Liver (tissue), 8 donors: ENCODE measurements at regions not wholly inside any gene's neighbourhood (a gene's known extent, or its start where the extent isn't known, plus 50 kb on each side); places are given as distances from the start of the nearest gene placed in this dataset.

Experiments
- DNase-seq: peaks from one replicate; pipeline ENCODE4 v3.0.0-alpha.2; 2017; ENCODE audit warnings: low spot score
- H3K27ac ChIP-seq, 2 donors: one replicate each; pipeline ENCODE4 v1.7.0; 2013; ENCODE audit warnings: inconsistent platforms in 2 of 2, low read length in 2 of 2, control low read depth in 1 of 2, low read depth in 1 of 2, mild to moderate bottlenecking in 1 of 2
- H3K27me3 ChIP-seq, 4 donors: one replicate each; pipeline versions ENCODE4 v1.6.1 to v1.7.0; 2013; ENCODE audit warnings: low read length in 3 of 4, inconsistent platforms in 1 of 4, mild to moderate bottlenecking in 1 of 4, moderate library complexity in 1 of 4; ENCODE audit not compliant: control insufficient read depth in 4 of 4, insufficient read depth in 4 of 4
- H3K36me3 ChIP-seq, 4 donors: one replicate each; pipeline versions ENCODE4 v1.6.1 to v1.7.0; 2013; ENCODE audit warnings: low read length in 3 of 4, mild to moderate bottlenecking in 3 of 4, low read depth in 1 of 4, moderate library complexity in 1 of 4; ENCODE audit not compliant: control insufficient read depth in 4 of 4, insufficient read depth in 3 of 4
- H3K4me1 ChIP-seq, 4 donors: one replicate each; pipeline versions ENCODE4 v1.6.1 to v1.7.0; 2013; ENCODE audit warnings: low read length in 3 of 4, mild to moderate bottlenecking in 3 of 4, moderate library complexity in 1 of 4; ENCODE audit not compliant: control insufficient read depth in 4 of 4, insufficient read depth in 4 of 4
- H3K4me3 ChIP-seq, 3 donors: one replicate each; pipeline versions ENCODE4 v1.6.1 to v1.7.0; 2013; ENCODE audit warnings: low read length in 3 of 3, control low read depth in 1 of 3, low read depth in 1 of 3, mild to moderate bottlenecking in 1 of 3
- H3K9ac ChIP-seq, 2 donors: one replicate each; pipeline ENCODE4 v1.7.0; 2013; ENCODE audit warnings: low read length in 2 of 2, mild to moderate bottlenecking in 2 of 2, moderate library complexity in 2 of 2, control low read depth in 1 of 2, low read depth in 1 of 2
- H3K9me3 ChIP-seq, 4 donors: one replicate each; pipeline versions ENCODE4 v1.6.1 to v1.7.0; 2013; ENCODE audit warnings: low read length in 3 of 4; ENCODE audit not compliant: control insufficient read depth in 4 of 4
- ATF3 ChIP-seq: IDR thresholded peaks from 2 replicates; pipeline ENCODE4 v1.6.1; 2016; ENCODE audit warnings: antibody characterized with exemption
- CTCF ChIP-seq: fragments of 150-350 bp; IDR thresholded peaks from 2 replicates; pipeline ENCODE4 v1.5.1; 2017; ENCODE audit warnings: improper control_type of control experiment, low read depth, low read length; ENCODE audit not compliant: missing input control
- EGR1 ChIP-seq, 2 donors: IDR thresholded peaks; 2 replicates each; pipeline ENCODE4 v1.6.1; 2016 to 2018; ENCODE audit warnings: antibody characterized with exemption in 2 of 2, low read depth in 2 of 2
- FOXA1 ChIP-seq: IDR thresholded peaks from 2 replicates; pipeline ENCODE4 v1.6.1; 2016; ENCODE audit warnings: antibody characterized with exemption
- FOXA2 ChIP-seq: IDR thresholded peaks from 2 replicates; pipeline ENCODE4 v1.6.1; 2016; ENCODE audit warnings: antibody characterized with exemption
- GABPA ChIP-seq, 2 donors: IDR thresholded peaks in 1 of 2; conservative IDR thresholded peaks in 1 of 2; 2 replicates each; pipeline ENCODE4 v1.6.1; 2016; ENCODE audit warnings: antibody characterized with exemption in 2 of 2, mild to moderate bottlenecking in 1 of 2, moderate library complexity in 1 of 2
- HNF4A ChIP-seq, 2 donors: conservative IDR thresholded peaks; 2 replicates each; pipeline ENCODE4 v1.6.1; 2016; ENCODE audit warnings: antibody characterized with exemption in 2 of 2, mild to moderate bottlenecking in 2 of 2
- HNF4G ChIP-seq: IDR thresholded peaks from 2 replicates; pipeline ENCODE4 v1.6.1; 2016; ENCODE audit warnings: antibody characterized with exemption
- JUND ChIP-seq, 2 donors: IDR thresholded peaks; 2 replicates each; pipeline ENCODE4 v1.6.1; 2016; ENCODE audit warnings: antibody characterized with exemption in 2 of 2
- MAX ChIP-seq: IDR thresholded peaks from 2 replicates; pipeline ENCODE4 v1.6.1; 2016; ENCODE audit warnings: antibody characterized with exemption
- NR2F2 ChIP-seq: IDR thresholded peaks from 2 replicates; pipeline ENCODE4 v1.6.1; 2016; ENCODE audit warnings: antibody characterized with exemption
- RAD21 ChIP-seq, 2 donors: IDR thresholded peaks; 2 replicates each; pipeline ENCODE4 v1.6.1; 2016; ENCODE audit warnings: antibody characterized with exemption in 2 of 2, mild to moderate bottlenecking in 2 of 2
- REST ChIP-seq: IDR thresholded peaks from 2 replicates; pipeline ENCODE4 v1.6.1; 2016; ENCODE audit warnings: antibody characterized with exemption, mild to moderate bottlenecking
- RXRA ChIP-seq, 2 donors: IDR thresholded peaks; 2 replicates each; pipeline ENCODE4 v1.6.1; 2017 to 2018; ENCODE audit warnings: antibody characterized with exemption in 2 of 2, mild to moderate bottlenecking in 1 of 2
- TAF1 ChIP-seq: conservative IDR thresholded peaks from 2 replicates; pipeline ENCODE4 v1.6.1; 2016; ENCODE audit warnings: antibody characterized with exemption, mild to moderate bottlenecking
- ZBTB33 ChIP-seq: IDR thresholded peaks from 2 replicates; pipeline ENCODE4 v1.6.1; 2016; ENCODE audit warnings: antibody characterized with exemption
- WGBS: extraction: QIAGEN DNeasy Blood & Tissue Kit; methylation state at CpG from one replicate; pipeline ENCODE4 v1.1.7; 2013; 5-methylcytosine and 5-hydroxymethylcytosine counted together
- donor health status: healthy.
- donor health status: healthy.
- donor health status: healthy.
- donor health status: healthy.
- donor health status: healthy.

GRCh38 chr12:59398164-59398563 lies 197.7 kb upstream of the SLC16A7 start:
- Histone ChIP-seq H3K9ac (no peak overlapping the region), H3K9me3 (peaks cover 0 to 2% (median 0%) of the 10 kb centered on the region in 4 donors), H3K27ac (no peak overlapping the region), H3K36me3 (no peaks in the 10 kb centered on the region), H3K27me3 (peaks cover 0 to 3% (median 0%) of the 10 kb centered on the region in 4 donors), H3K4me1 (peaks cover 0 to 5% (median 0%) of the 10 kb centered on the region in 4 donors), H3K4me3 (no peak overlapping the region)
- WGBS, result 95% methylated on average over 1 of the region's 1 CpG
- TF ChIP-seq RAD21 (IDR thresholded peaks at IDR 0.05), result no peak
- no peak for TF ChIP-seq FOXA1
- no peak for TF ChIP-seq REST
- TF ChIP-seq JUND (IDR thresholded peaks at IDR 0.05), result no peak
- no peak for TF ChIP-seq RXRA (IDR thresholded peaks at IDR 0.05)
- TF ChIP-seq CTCF, result no peak
- no peak for TF ChIP-seq EGR1 (IDR thresholded peaks at IDR 0.05; ENCODE audit: low read depth in 2 of 2)
- no peak for TF ChIP-seq HNF4A (conservative IDR thresholded peaks at IDR 0.05)
- TF ChIP-seq NR2F2, result no peak
- TF ChIP-seq ZBTB33, result no peak
- no peak for TF ChIP-seq FOXA2
- no peak for TF ChIP-seq TAF1
- TF ChIP-seq MAX, result no peak
- TF ChIP-seq GABPA (IDR thresholded peaks at IDR 0.05 in 1 of 2, conservative IDR thresholded peaks at IDR 0.05 in 1 of 2), result no peak
- DNase-seq, result no peak

GRCh38 chr12:59396919-59397318 lies 198.9 kb upstream of the SLC16A7 start:
- 89% methylated on average over 4 of the region's 4 CpGs for WGBS
- TF ChIP-seq RAD21 (IDR thresholded peaks at IDR 0.05), result no peak
- no peak for TF ChIP-seq TAF1
- no peak for TF ChIP-seq HNF4G
- no peak for TF ChIP-seq JUND (IDR thresholded peaks at IDR 0.05)
- no peak for TF ChIP-seq ATF3
- TF ChIP-seq REST, result no peak
- no peak for TF ChIP-seq MAX
- no peak for TF ChIP-seq CTCF
- Histone ChIP-seq H3K4me1 (peaks cover 0 to 2% (median 0%) of the 10 kb centered on the region in 4 donors), H3K9me3 (peaks cover 0 to 2% (median 0%) of the 10 kb centered on the region in 4 donors), H3K27me3 (peaks cover 0 to 3% (median 0%) of the 10 kb centered on the region in 4 donors), H3K9ac (no peak overlapping the region), H3K27ac (no peak overlapping the region), H3K4me3 (no peak overlapping the region), H3K36me3 (no peaks in the 10 kb centered on the region)
- DNase-seq, result no peak
